ENCODE measurements at regions not wholly inside any gene's neighbourhood (a gene's known extent, or its start where the extent isn't known, plus 50 kb on each side); places are given as distances from the start of the nearest gene placed in this dataset.

GRCh38 chr10:25696013-25696708 is 237.9 kb upstream of the MYO3A start:
- Mint-ChIP-seq H3K9me3 (no peaks in the 10 kb centered on the region), H3K27ac (no peak overlapping the region), H3K36me3 (ENCODE audit: low read depth) (no peaks in the 10 kb centered on the region), H3K27me3 (ENCODE audit: low read depth) (peaks cover 4% of the 10 kb centered on the region), H3K4me3 (no peak overlapping the region), H3K4me1 (ENCODE audit: low read depth) (no peaks in the 10 kb centered on the region)

- H3K27ac Mint-ChIP-seq = no peak overlapping the region
- H3K4me1 Mint-ChIP-seq (ENCODE audit: low read depth) = no peaks in the 10 kb centered on the region
- H3K36me3 Mint-ChIP-seq (ENCODE audit: low read depth) = no peaks in the 10 kb centered on the region
- no peaks in the 10 kb centered on the region for H3K9me3 Mint-ChIP-seq
- no peak overlapping the region for H3K4me3 Mint-ChIP-seq
- H3K27me3 Mint-ChIP-seq (ENCODE audit: low read depth) = peaks cover 4% of the 10 kb centered on the region
Measured at GRCh38 chr10:25697412-25697811, 236.6 kb upstream of the MYO3A start.

GRCh38 chr10:25698638-25699037 is 235.4 kb upstream of the MYO3A start:
- Mint-ChIP-seq H3K4me3 (no peak overlapping the region), H3K9me3 (no peaks in the 10 kb centered on the region), H3K4me1 (ENCODE audit: low read depth) (no peaks in the 10 kb centered on the region), H3K36me3 (ENCODE audit: low read depth) (no peaks in the 10 kb centered on the region), H3K27ac (no peak overlapping the region), H3K27me3 (ENCODE audit: low read depth) (peaks cover 4% of the 10 kb centered on the region)

GRCh38 chr10:25699631-25700030 is 234.4 kb upstream of the MYO3A start:
- no peak overlapping the region for H3K27ac Mint-ChIP-seq
- no peaks in the 10 kb centered on the region for H3K36me3 Mint-ChIP-seq (ENCODE audit: low read depth)
- H3K4me1 Mint-ChIP-seq (ENCODE audit: low read depth) = no peaks in the 10 kb centered on the region
- peaks cover 4% of the 10 kb centered on the region for H3K27me3 Mint-ChIP-seq (ENCODE audit: low read depth)
- no peak overlapping the region for H3K4me3 Mint-ChIP-seq
- no peaks in the 10 kb centered on the region for H3K9me3 Mint-ChIP-seq

- Mint-ChIP-seq H3K27me3 (ENCODE audit: low read depth) (no peaks in the 10 kb centered on the region), H3K4me1 (ENCODE audit: low read depth) (no peaks in the 10 kb centered on the region), H3K36me3 (ENCODE audit: low read depth) (no peaks in the 10 kb centered on the region), H3K9me3 (no peaks in the 10 kb centered on the region), H3K4me3 (no peak overlapping the region), H3K27ac (no peak overlapping the region)
Measured at GRCh38 chr10:25701652-25702051, 232.4 kb upstream of the MYO3A start.

GRCh38 chr10:25704622-25705021 is 229.4 kb upstream of the MYO3A start:
- no peaks in the 10 kb centered on the region for H3K36me3 Mint-ChIP-seq (ENCODE audit: low read depth)
- H3K27me3 Mint-ChIP-seq (ENCODE audit: low read depth) = no peaks in the 10 kb centered on the region
- no peaks in the 10 kb centered on the region for H3K4me1 Mint-ChIP-seq (ENCODE audit: low read depth)
- H3K9me3 Mint-ChIP-seq = no peaks in the 10 kb centered on the region
- H3K27ac Mint-ChIP-seq = no peak overlapping the region
- H3K4me3 Mint-ChIP-seq = no peak overlapping the region

GRCh38 chr10:25707572-25707971 is 226.5 kb upstream of the MYO3A start:
- no peaks in the 10 kb centered on the region for H3K4me1 Mint-ChIP-seq (ENCODE audit: low read depth)

GRCh38 chr10:25707976-25708671 is 225.9 kb upstream of the MYO3A start:
- Mint-ChIP-seq H3K27ac (no peak overlapping the region), H3K36me3 (ENCODE audit: low read depth) (no peaks in the 10 kb centered on the region), H3K4me3 (no peak overlapping the region), H3K4me1 (ENCODE audit: low read depth) (no peaks in the 10 kb centered on the region), H3K27me3 (ENCODE audit: low read depth) (no peaks in the 10 kb centered on the region), H3K9me3 (no peaks in the 10 kb centered on the region)

More at GRCh38 chr10:25707572-25707971, 226.5 kb upstream of the MYO3A start:
- no peaks in the 10 kb centered on the region for H3K9me3 Mint-ChIP-seq
- H3K4me3 Mint-ChIP-seq = no peak overlapping the region
- H3K27me3 Mint-ChIP-seq (ENCODE audit: low read depth) = no peaks in the 10 kb centered on the region
- H3K36me3 Mint-ChIP-seq (ENCODE audit: low read depth) = no peaks in the 10 kb centered on the region
- no peak overlapping the region for H3K27ac Mint-ChIP-seq

GRCh38 chr10:25713894-25714240 is 220.2 kb upstream of the MYO3A start:
- no peaks in the 10 kb centered on the region for H3K36me3 Mint-ChIP-seq (ENCODE audit: low read depth)
- H3K9me3 Mint-ChIP-seq = no peaks in the 10 kb centered on the region
- H3K4me1 Mint-ChIP-seq (ENCODE audit: low read depth) = no peaks in the 10 kb centered on the region
- no peak overlapping the region for H3K27ac Mint-ChIP-seq
- no peak overlapping the region for H3K4me3 Mint-ChIP-seq
- H3K27me3 Mint-ChIP-seq (ENCODE audit: low read depth) = peaks cover 3% of the 10 kb centered on the region

GRCh38 chr10:25724241-25724640 is 209.8 kb upstream of the MYO3A start:
- Mint-ChIP-seq H3K27me3 (ENCODE audit: low read depth) (no peaks in the 10 kb centered on the region), H3K4me1 (ENCODE audit: low read depth) (peaks cover 3% of the 10 kb centered on the region)

GRCh38 chr10:25725917-25726716 is 207.9 kb upstream of the MYO3A start:
- Mint-ChIP-seq H3K27me3 (ENCODE audit: low read depth) (no peaks in the 10 kb centered on the region), H3K36me3 (ENCODE audit: low read depth) (no peaks in the 10 kb centered on the region), H3K27ac (no peak overlapping the region), H3K4me1 (ENCODE audit: low read depth) (peaks cover 3% of the 10 kb centered on the region), H3K9me3 (no peaks in the 10 kb centered on the region), H3K4me3 (no peak overlapping the region)

More at GRCh38 chr10:25724241-25724640, 209.8 kb upstream of the MYO3A start:
- H3K27ac Mint-ChIP-seq = no peak overlapping the region
- H3K9me3 Mint-ChIP-seq = no peaks in the 10 kb centered on the region
- no peak overlapping the region for H3K4me3 Mint-ChIP-seq
- H3K36me3 Mint-ChIP-seq (ENCODE audit: low read depth) = no peaks in the 10 kb centered on the region

GRCh38 chr10:25738776-25739175 is 195.3 kb upstream of the MYO3A start:
- no peaks in the 10 kb centered on the region for H3K4me1 Mint-ChIP-seq (ENCODE audit: low read depth)
- no peak overlapping the region for H3K4me3 Mint-ChIP-seq
- no peaks in the 10 kb centered on the region for H3K36me3 Mint-ChIP-seq (ENCODE audit: low read depth)
- H3K9me3 Mint-ChIP-seq = no peaks in the 10 kb centered on the region
- H3K27ac Mint-ChIP-seq = no peak overlapping the region
- H3K27me3 Mint-ChIP-seq (ENCODE audit: low read depth) = no peaks in the 10 kb centered on the region

- no peaks in the 10 kb centered on the region for H3K4me1 Mint-ChIP-seq (ENCODE audit: low read depth)
- no peaks in the 10 kb centered on the region for H3K9me3 Mint-ChIP-seq
- no peaks in the 10 kb centered on the region for H3K36me3 Mint-ChIP-seq (ENCODE audit: low read depth)
- no peaks in the 10 kb centered on the region for H3K27me3 Mint-ChIP-seq (ENCODE audit: low read depth)
- H3K4me3 Mint-ChIP-seq = no peak overlapping the region
- no peak overlapping the region for H3K27ac Mint-ChIP-seq
Measured at GRCh38 chr10:25743832-25744231, 190.2 kb upstream of the MYO3A start.

GRCh38 chr10:25744574-25744973 is 189.5 kb upstream of the MYO3A start:
- H3K9me3 Mint-ChIP-seq = no peaks in the 10 kb centered on the region
- H3K27ac Mint-ChIP-seq = no peak overlapping the region
- H3K4me1 Mint-ChIP-seq (ENCODE audit: low read depth) = no peaks in the 10 kb centered on the region
- no peaks in the 10 kb centered on the region for H3K36me3 Mint-ChIP-seq (ENCODE audit: low read depth)
- H3K27me3 Mint-ChIP-seq (ENCODE audit: low read depth) = no peaks in the 10 kb centered on the region
- no peak overlapping the region for H3K4me3 Mint-ChIP-seq

GRCh38 chr10:25745976-25746375 is 188.1 kb upstream of the MYO3A start:
- H3K27ac Mint-ChIP-seq = no peak overlapping the region
- no peaks in the 10 kb centered on the region for H3K27me3 Mint-ChIP-seq (ENCODE audit: low read depth)
- no peaks in the 10 kb centered on the region for H3K36me3 Mint-ChIP-seq (ENCODE audit: low read depth)
- no peaks in the 10 kb centered on the region for H3K9me3 Mint-ChIP-seq
- no peak overlapping the region for H3K4me3 Mint-ChIP-seq
- H3K4me1 Mint-ChIP-seq (ENCODE audit: low read depth) = no peaks in the 10 kb centered on the region

All from T-helper 1 cell treated with Interleukin-12 subunit alpha and Interleukin-12 subunit beta and Interleukin-4 antibody, amounts not matched to agents 30 μg/mL and 1 μg/mL, for 36 hours (primary cell).